GM12864 (cell line): ENCODE measurements at regions not wholly inside any gene's neighbourhood (a gene's known extent, or its start where the extent isn't known, plus 50 kb on each side); places are given as distances from the start of the nearest gene placed in this dataset.

Experiments used
- DNase-seq: peaks from one replicate; pipeline ENCODE4 v3.0.0-alpha.2; 2011; ENCODE audit warnings: low read depth
- H3K4me3 ChIP-seq: 2 replicates; pipeline ENCODE4 v1.5.1; 2011; ENCODE audit warnings: mild to moderate bottlenecking, low read depth, low read length, control low read depth
- TF ChIP-seq, protein P1 (sequence below): IDR thresholded peaks from 2 replicates; pipeline ENCODE4 v1.5.1; 2011; ENCODE audit warnings: low read depth, mild to moderate bottlenecking, moderate library complexity, low read length, control low read depth, inconsistent platforms; ENCODE audit errors: missing control alignments

- DNase-seq = no peak
- TF ChIP-seq, protein P1, sequence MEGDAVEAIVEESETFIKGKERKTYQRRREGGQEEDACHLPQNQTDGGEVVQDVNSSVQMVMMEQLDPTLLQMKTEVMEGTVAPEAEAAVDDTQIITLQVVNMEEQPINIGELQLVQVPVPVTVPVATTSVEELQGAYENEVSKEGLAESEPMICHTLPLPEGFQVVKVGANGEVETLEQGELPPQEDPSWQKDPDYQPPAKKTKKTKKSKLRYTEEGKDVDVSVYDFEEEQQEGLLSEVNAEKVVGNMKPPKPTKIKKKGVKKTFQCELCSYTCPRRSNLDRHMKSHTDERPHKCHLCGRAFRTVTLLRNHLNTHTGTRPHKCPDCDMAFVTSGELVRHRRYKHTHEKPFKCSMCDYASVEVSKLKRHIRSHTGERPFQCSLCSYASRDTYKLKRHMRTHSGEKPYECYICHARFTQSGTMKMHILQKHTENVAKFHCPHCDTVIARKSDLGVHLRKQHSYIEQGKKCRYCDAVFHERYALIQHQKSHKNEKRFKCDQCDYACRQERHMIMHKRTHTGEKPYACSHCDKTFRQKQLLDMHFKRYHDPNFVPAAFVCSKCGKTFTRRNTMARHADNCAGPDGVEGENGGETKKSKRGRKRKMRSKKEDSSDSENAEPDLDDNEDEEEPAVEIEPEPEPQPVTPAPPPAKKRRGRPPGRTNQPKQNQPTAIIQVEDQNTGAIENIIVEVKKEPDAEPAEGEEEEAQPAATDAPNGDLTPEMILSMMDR = no peak
- no peak overlapping the region for H3K4me3 ChIP-seq
These were observed 261.9 kb upstream of the NREP start for GRCh38 chr5:112018846-112019245.

GRCh38 chr5:112016980-112017379, 260.0 kb upstream of the NREP start:
- TF ChIP-seq, protein P1 = no peak
- no peak for DNase-seq

GRCh38 chr5:112014783-112015395, 257.9 kb upstream of the NREP start:
- DNase-seq = no peak
- TF ChIP-seq, protein P1 = no peak
- no peak overlapping the region for H3K4me3 ChIP-seq

More at GRCh38 chr5:112016980-112017379, 260.0 kb upstream of the NREP start:
- no peak overlapping the region for H3K4me3 ChIP-seq

GRCh38 chr5:112013660-112014059, 256.7 kb upstream of the NREP start:
- TF ChIP-seq, protein P1 = no peak

DNA sequence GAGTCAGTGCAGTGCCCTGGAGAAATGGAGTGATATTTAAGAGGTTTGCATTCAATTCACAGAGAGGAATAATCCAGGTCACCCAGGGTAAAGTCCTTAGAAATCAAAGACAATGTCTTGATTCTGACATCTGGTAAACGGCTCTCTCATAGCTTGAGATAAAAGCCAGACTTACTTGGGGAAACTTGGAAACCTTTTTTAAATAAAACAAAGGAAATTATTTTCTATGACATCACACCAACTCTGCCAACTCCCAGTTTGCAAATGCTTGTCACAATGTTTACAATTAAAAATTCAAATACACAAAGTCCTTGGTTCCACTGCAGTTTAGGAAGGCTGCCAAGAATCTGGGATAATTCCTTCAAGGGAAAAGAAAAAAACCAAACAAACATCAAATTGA, 255.1 kb upstream of the NREP start:
- DNase-seq = no peak
- TF ChIP-seq, protein P1 = no peak
- H3K4me3 ChIP-seq = no peak overlapping the region

More at GRCh38 chr5:112013660-112014059, 256.7 kb upstream of the NREP start:
- DNase-seq = no peak
- no peak overlapping the region for H3K4me3 ChIP-seq

DNA sequence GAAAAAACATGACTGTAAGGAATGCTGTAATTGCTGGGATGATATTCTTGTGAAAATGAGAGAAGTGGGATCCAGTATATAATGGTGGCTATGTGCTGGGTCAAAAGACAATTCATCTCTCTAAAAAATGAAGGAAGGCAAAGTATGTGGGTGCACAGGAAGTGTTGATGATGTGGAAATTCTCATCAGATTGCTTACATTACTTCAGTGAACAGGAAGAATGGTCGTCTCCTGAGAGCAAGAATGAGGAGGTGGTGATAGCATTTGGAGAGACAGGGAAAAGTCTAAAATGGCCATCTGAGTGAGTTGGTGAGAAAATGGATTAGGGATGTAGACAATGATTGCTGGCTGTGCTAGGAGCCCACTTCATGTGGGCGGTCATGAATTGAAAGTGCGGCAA, 253.5 kb upstream of the NREP start:
- H3K4me3 ChIP-seq = no peak overlapping the region
- DNase-seq = no peak
- TF ChIP-seq, protein P1 = no peak

GRCh38 chr5:112006721-112007120, 249.7 kb upstream of the NREP start:
- TF ChIP-seq, protein P1 = no peak
- H3K4me3 ChIP-seq = no peak overlapping the region
- DNase-seq = no peak
